CD14-positive monocyte (primary cell): ENCODE measurements at regions not wholly inside any gene's neighbourhood (a gene's known extent, or its start where the extent isn't known, plus 50 kb on each side); places are given as distances from the start of the nearest gene placed in this dataset.
A peak's percentile ranks its signal among the peaks of the same experiment; 100 is the strongest.

Experiments used
- DNase-seq, 3 donors: peaks; one replicate each; pipeline ENCODE4 v3.0.0-alpha.2; 2011 to 2022
- H2AFZ ChIP-seq: 2 replicates; pipeline ENCODE4 v1.6.0; 2012; ENCODE audit warnings: mild to moderate bottlenecking, low read depth, low read length, inconsistent platforms; ENCODE audit not compliant: insufficient read depth, poor library complexity, severe bottlenecking
- H3K27ac ChIP-seq, 2 donors: 1 replicate in 1 of 2; 2 replicates in 1 of 2; pipeline ENCODE4 v1.5.1; 2012 to 2013; ENCODE audit warnings: low read length in 2 of 2, control low read depth in 1 of 2, inconsistent platforms in 1 of 2, low read depth in 1 of 2, mild to moderate bottlenecking in 1 of 2
- H3K27me3 ChIP-seq, 2 donors: one replicate each; pipeline versions ENCODE4 v1.6.0 to v1.6.1; 2011 to 2013; ENCODE audit warnings: low read length in 2 of 2; ENCODE audit not compliant: control insufficient read depth in 2 of 2, insufficient read depth in 2 of 2
- H3K36me3 ChIP-seq, 2 donors: replicated peaks in 1 of 2; 1 replicate in 1 of 2; 2 replicates in 1 of 2; pipeline versions ENCODE4 v1.5.1 to v1.6.1; 2012 to 2013; ENCODE audit warnings: low read length in 2 of 2, control low read depth in 1 of 2, inconsistent platforms in 1 of 2, mild to moderate bottlenecking in 1 of 2; ENCODE audit not compliant: insufficient read depth in 2 of 2, control insufficient read depth in 1 of 2
- H3K4me1 ChIP-seq, 2 donors: 1 replicate in 1 of 2; 2 replicates in 1 of 2; pipeline versions ENCODE4 v1.5.1 to v1.6.1; 2012 to 2013; ENCODE audit warnings: low read length in 2 of 2, control low read depth in 1 of 2, inconsistent platforms in 1 of 2, mild to moderate bottlenecking in 1 of 2, moderate library complexity in 1 of 2; ENCODE audit not compliant: insufficient read depth in 2 of 2, control insufficient read depth in 1 of 2
- H3K4me2 ChIP-seq: replicated peaks from 2 replicates; pipeline ENCODE3; 2012; ENCODE audit warnings: low read length, moderate library complexity, mild to moderate bottlenecking; ENCODE audit not compliant: poor library complexity, severe bottlenecking; ENCODE audit errors: extremely low read depth
- H3K4me3 ChIP-seq, 3 experiments: fragments of 200-600 bp in 1 of 3; sonication (generic) in 1 of 3; replicated peaks in 1 of 3; 1 replicate in 2 of 3; 2 replicates in 1 of 3; pipeline ENCODE4 v1.5.1; 2011 to 2013; ENCODE audit warnings: low read length in 3 of 3, mild to moderate bottlenecking in 3 of 3, control low read depth in 2 of 3, low read depth in 2 of 3, inconsistent platforms in 1 of 3, moderate library complexity in 1 of 3
- H3K79me2 ChIP-seq: 2 replicates; pipeline ENCODE4 v1.6.0; 2012; ENCODE audit warnings: mild to moderate bottlenecking, control low read depth, inconsistent platforms, low read length, moderate library complexity; ENCODE audit not compliant: insufficient read depth
- H3K9ac ChIP-seq: 2 replicates; pipeline ENCODE4 v1.6.0; 2017; ENCODE audit warnings: low read length, mild to moderate bottlenecking; ENCODE audit not compliant: insufficient read depth, poor library complexity, severe bottlenecking
- H3K9me3 ChIP-seq, 2 donors: replicated peaks in 1 of 2; 1 replicate in 1 of 2; 2 replicates in 1 of 2; pipeline versions ENCODE4 v1.5.1 to v1.6.1; 2012 to 2013; ENCODE audit warnings: low read length in 2 of 2, control low read depth in 1 of 2; ENCODE audit not compliant: control insufficient read depth in 1 of 2, insufficient read depth in 1 of 2
- H4K20me1 ChIP-seq: 2 replicates; pipeline ENCODE4 v1.6.0; 2012; ENCODE audit warnings: mild to moderate bottlenecking, low read length, control low read depth, moderate library complexity; ENCODE audit not compliant: insufficient read depth
- H3K27ac Mint-ChIP-seq, 7 donors: one replicate each; pipeline ENCODE4 v1.8.0; 2020; ENCODE audit warnings: mild to moderate bottlenecking in 7 of 7, mixed read lengths in 7 of 7, moderate library complexity in 6 of 7, inconsistent platforms in 2 of 7
- H3K27me3 Mint-ChIP-seq, 3 donors: one replicate each; pipeline ENCODE4 v1.8.0; 2021 to 2022; ENCODE audit warnings: low read depth in 3 of 3, mild to moderate bottlenecking in 3 of 3, mixed read lengths in 3 of 3, moderate library complexity in 3 of 3, inconsistent platforms in 1 of 3
- H3K36me3 Mint-ChIP-seq, 2 donors: one replicate each; pipeline ENCODE4 v1.8.0; 2020; ENCODE audit warnings: mixed read lengths in 2 of 2, inconsistent platforms in 1 of 2, mild to moderate bottlenecking in 1 of 2
- H3K4me1 Mint-ChIP-seq: one replicate; pipeline ENCODE4 v1.8.0; 2020; ENCODE audit warnings: mild to moderate bottlenecking, mixed read lengths
- H3K4me3 Mint-ChIP-seq, 2 donors: one replicate each; pipeline ENCODE4 v1.8.0; 2020; ENCODE audit warnings: mild to moderate bottlenecking in 2 of 2, mixed read lengths in 2 of 2, moderate library complexity in 1 of 2
- H3K9me3 Mint-ChIP-seq, 7 donors: one replicate each; pipeline ENCODE4 v1.8.0; 2020 to 2022; ENCODE audit warnings: mixed read lengths in 7 of 7, mild to moderate bottlenecking in 6 of 7, moderate library complexity in 6 of 7, inconsistent platforms in 2 of 7
- CTCF ChIP-seq: fragments of 200-600 bp; IDR thresholded peaks from one replicate; pipeline ENCODE4 v1.8.0; 2022; ENCODE audit warnings: antibody characterized with exemption, mild to moderate bottlenecking
- WGBS: methylation state at CpG from one replicate; pipeline ENCODE4 v1.1.5; 2013; ENCODE audit warnings: missing lambda C conversion rate; ENCODE audit not compliant: insufficient coverage; 5-methylcytosine and 5-hydroxymethylcytosine counted together
- intact Hi-C, 2 donors: fragments of 100-400 bp; cut with micrococcal nuclease; formaldehyde crosslinking; loops; one replicate each; pipeline versions ENCODE4 v1.15.0 to v1.15.1; 2023

- no peak for DNase-seq
- Histone ChIP-seq H3K27ac (no peak overlapping the region), H3K9me3 (no peaks in the 10 kb centered on the region), H3K4me3 (no peak overlapping the region), H3K4me2 (no peak overlapping the region), H4K20me1 (no peaks in the 10 kb centered on the region), H3K36me3 (no peaks in the 10 kb centered on the region), H3K27me3 (no peaks in the 10 kb centered on the region), H2AFZ (no peak overlapping the region), H3K79me2 (no peaks in the 10 kb centered on the region), H3K4me1 (peaks cover 26 to 31% of the 10 kb centered on the region in 2 donors), H3K9ac (no peak overlapping the region)
- Mint-ChIP-seq H3K27me3 (peaks cover 0 to 4% (median 0%) of the 10 kb centered on the region in 3 donors), H3K36me3 (no peaks in the 10 kb centered on the region), H3K4me3 (no peak overlapping the region), H3K9me3 (no peaks in the 10 kb centered on the region), H3K27ac (peak overlapping the region in 1 of 7 donors; percentile 49), H3K4me1 (peaks cover 37% of the 10 kb centered on the region)
- no peak for TF ChIP-seq CTCF
- intact Hi-C loops, result no loop called here
- 83% methylated on average over 2 of the region's 5 CpGs for WGBS
Measured at GRCh38 chr6:137739544-137739943, 127.5 kb upstream of the TNFAIP3 start.

- no peaks in the 10 kb centered on the region for H3K27me3 ChIP-seq
- TF ChIP-seq CTCF, result no peak
- H3K4me3 Mint-ChIP-seq, result no peak overlapping the region
- H2AFZ ChIP-seq, result no peak overlapping the region
- H3K36me3 ChIP-seq, result no peaks in the 10 kb centered on the region
- no peaks in the 10 kb centered on the region for H4K20me1 ChIP-seq
- no peak for DNase-seq
- H3K4me1 ChIP-seq, result peaks cover 19 to 24% of the 10 kb centered on the region in 2 donors
- no peaks in the 10 kb centered on the region for H3K9me3 ChIP-seq
- peaks cover 30% of the 10 kb centered on the region for H3K4me1 Mint-ChIP-seq
- no peaks in the 10 kb centered on the region for H3K79me2 ChIP-seq
- H3K9ac ChIP-seq, result no peak overlapping the region
- no peak overlapping the region for H3K27ac ChIP-seq
- intact Hi-C loops, result no loop called here
- no peak overlapping the region for H3K4me2 ChIP-seq
- H3K27ac Mint-ChIP-seq, result peak overlapping the region in 2 of 7 donors; percentile 5 to 49
- no peaks in the 10 kb centered on the region for H3K36me3 Mint-ChIP-seq
- 96% methylated on average over 3 of the region's 7 CpGs for WGBS
- no peak overlapping the region for H3K4me3 ChIP-seq
- H3K9me3 Mint-ChIP-seq, result no peaks in the 10 kb centered on the region
- H3K27me3 Mint-ChIP-seq, result peaks cover 0 to 4% (median 0%) of the 10 kb centered on the region in 3 donors
Measured at GRCh38 chr6:137740091-137740755, 126.8 kb upstream of the TNFAIP3 start.
